ENCODE measurements at regions not wholly inside any gene's neighbourhood (a gene's known extent, or its start where the extent isn't known, plus 50 kb on each side); places are given as distances from the start of the nearest gene placed in this dataset.
A peak's percentile ranks its signal among the peaks of the same experiment; 100 is the strongest.

- WGBS, 2 donors: 58 to 61% methylated on average over 12 to 16 of the region's 16 CpGs
- H3K4me1 ChIP-seq: peaks cover 31% of the 10 kb centered on the region
- DNase-seq: peak; percentile 84
- no peak for TF ChIP-seq POLR2A (IDR thresholded peaks at IDR 0.05)
- TF ChIP-seq CTCF (IDR thresholded peaks at IDR 0.05): no peak
- no peaks in the 10 kb centered on the region for H3K9me3 ChIP-seq
- no peaks in the 10 kb centered on the region for H3K27me3 ChIP-seq
- no peaks in the 10 kb centered on the region for H3K36me3 ChIP-seq (ENCODE audit: low read depth, missing control alignments)
- intact Hi-C loops (cut with DNase I; ENCODE audit: low total_unique reads): no loop called here
- H3K4me3 ChIP-seq: no peak overlapping the region
- no peak overlapping the region for H3K27ac ChIP-seq
Observed at GRCh38 chr6:1496836-1497760, 107.7 kb downstream of the FOXF2 start.

GRCh38 chr6:1497761-1498105, 108.4 kb downstream of the FOXF2 start:
- no peak overlapping the region for H3K27ac ChIP-seq
- WGBS, 2 donors: 33 to 45% methylated on average over 4 of the region's 4 CpGs
- H3K4me1 ChIP-seq: peaks cover 31% of the 10 kb centered on the region
- no peaks in the 10 kb centered on the region for H3K9me3 ChIP-seq
- no peaks in the 10 kb centered on the region for H3K36me3 ChIP-seq (ENCODE audit: low read depth, missing control alignments)
- no peaks in the 10 kb centered on the region for H3K27me3 ChIP-seq
- H3K4me3 ChIP-seq: no peak overlapping the region
- intact Hi-C loops (cut with DNase I; ENCODE audit: low total_unique reads): no loop called here
- TF ChIP-seq POLR2A (IDR thresholded peaks at IDR 0.05): no peak
- TF ChIP-seq CTCF (IDR thresholded peaks at IDR 0.05): no peak
- no peak for DNase-seq

GRCh38 chr6:1498491-1499113, 109.2 kb downstream of the FOXF2 start:
- DNase-seq: no peak
- Histone ChIP-seq H3K4me1 (peaks cover 31% of the 10 kb centered on the region), H3K4me3 (no peak overlapping the region), H3K27me3 (no peaks in the 10 kb centered on the region), H3K9me3 (no peaks in the 10 kb centered on the region), H3K36me3 (ENCODE audit: low read depth, missing control alignments) (no peaks in the 10 kb centered on the region), H3K27ac (peak overlapping the region; percentile 54 to 55)
- intact Hi-C loops (cut with DNase I; ENCODE audit: low total_unique reads): no loop called here
- WGBS, 2 donors: 77 to 79% methylated on average over 2 to 8 of the region's 8 CpGs
- TF ChIP-seq POLR2A (IDR thresholded peaks at IDR 0.05): no peak
- no peak for TF ChIP-seq CTCF (IDR thresholded peaks at IDR 0.05)

- no peak for TF ChIP-seq POLR2A (IDR thresholded peaks at IDR 0.05)
- no peak for TF ChIP-seq CTCF (IDR thresholded peaks at IDR 0.05)
- peak; percentile 79 for DNase-seq
- intact Hi-C loops (cut with DNase I; ENCODE audit: low total_unique reads): no loop called here
- H3K36me3 ChIP-seq (ENCODE audit: low read depth, missing control alignments): no peaks in the 10 kb centered on the region
- no peaks in the 10 kb centered on the region for H3K27me3 ChIP-seq
- 39 to 59% methylated on average over 8 of the region's 8 CpGs for WGBS, 2 donors
- peaks cover 39% of the 10 kb centered on the region for H3K4me1 ChIP-seq
- H3K9me3 ChIP-seq: no peaks in the 10 kb centered on the region
- no peak overlapping the region for H3K4me3 ChIP-seq
- H3K27ac ChIP-seq: peak overlapping the region; percentile 54 to 55
Observed at GRCh38 chr6:1499777-1500176, 109.9 kb upstream of the FOXC1 start.

Measured in testis (tissue), 2 donors.